Brain microvascular endothelial cell (primary cell): ENCODE measurements at regions not wholly inside any gene's neighbourhood (a gene's known extent, or its start where the extent isn't known, plus 50 kb on each side); places are given as distances from the start of the nearest gene placed in this dataset.

ENCODE experiments used
- DNase-seq: peaks from one replicate; pipeline ENCODE4 v3.0.0-alpha.2; 2020
- H3K27ac ChIP-seq: fragments of 250-450 bp; sonication (Bioruptor Pico); 2 replicates; pipeline ENCODE4 v1.5.1; 2020; ENCODE audit warnings: mild to moderate bottlenecking, moderate library complexity
- H3K27me3 ChIP-seq: fragments of 250-450 bp; sonication (Bioruptor Pico); replicated peaks from 2 replicates; pipeline ENCODE4 v1.5.1; 2020; ENCODE audit warnings: mild to moderate bottlenecking
- H3K36me3 ChIP-seq: fragments of 250-450 bp; sonication (Bioruptor Pico); replicated peaks from 2 replicates; pipeline ENCODE4 v1.5.1; 2020; ENCODE audit warnings: mild to moderate bottlenecking
- H3K4me3 ChIP-seq: 2 replicates; pipeline ENCODE4 v1.5.1; 2011; ENCODE audit warnings: low read depth, mild to moderate bottlenecking, control low read depth, low read length, moderate library complexity
- CTCF ChIP-seq: IDR thresholded peaks from 2 replicates; pipeline ENCODE4 v1.5.1; 2011; ENCODE audit warnings: low read depth, mild to moderate bottlenecking, moderate library complexity, low read length, control low read depth, inconsistent platforms; ENCODE audit errors: missing control alignments
- in situ Hi-C: cut with HindIII; loops from 2 replicates; pipeline ENCODE4 v1.10.0; 2017; ENCODE audit warnings: low sequenced_read_pairs, low pct_ligation_motif_present

GRCh38 chr15:47929138-47929803 is 191.5 kb upstream of the SLC24A5 start:
- in situ Hi-C loops: no loop called here
- no peak overlapping the region for H3K4me3 ChIP-seq
- H3K36me3 ChIP-seq: no peaks in the 10 kb centered on the region
- H3K27me3 ChIP-seq: no peaks in the 10 kb centered on the region
- no peak overlapping the region for H3K27ac ChIP-seq
- DNase-seq: no peak
- TF ChIP-seq CTCF: no peak

GRCh38 chr15:47932261-47932660 is 188.5 kb upstream of the SLC24A5 start:
- TF ChIP-seq CTCF: no peak
- H3K27ac ChIP-seq: no peak overlapping the region
- no peaks in the 10 kb centered on the region for H3K36me3 ChIP-seq
- H3K27me3 ChIP-seq: no peaks in the 10 kb centered on the region
- no peak for DNase-seq
- in situ Hi-C loops: no loop called here
- no peak overlapping the region for H3K4me3 ChIP-seq

- Histone ChIP-seq H3K27ac (no peak overlapping the region), H3K36me3 (no peaks in the 10 kb centered on the region), H3K27me3 (no peaks in the 10 kb centered on the region), H3K4me3 (no peak overlapping the region)
- in situ Hi-C loops: no loop called here
- DNase-seq: no peak
- no peak for TF ChIP-seq CTCF
Observed at GRCh38 chr15:47932951-47933641, 187.7 kb upstream of the SLC24A5 start.

- in situ Hi-C loops: no loop called here
- no peaks in the 10 kb centered on the region for H3K36me3 ChIP-seq
- no peak overlapping the region for H3K27ac ChIP-seq
- no peaks in the 10 kb centered on the region for H3K27me3 ChIP-seq
- DNase-seq: no peak
- TF ChIP-seq CTCF: no peak
- H3K4me3 ChIP-seq: no peak overlapping the region
Observed at GRCh38 chr15:47933865-47934264, 186.9 kb upstream of the SLC24A5 start.

GRCh38 chr15:47934342-47934741 is 186.4 kb upstream of the SLC24A5 start:
- in situ Hi-C loops: no loop called here
- Histone ChIP-seq H3K36me3 (no peaks in the 10 kb centered on the region), H3K27me3 (no peaks in the 10 kb centered on the region), H3K27ac (no peak overlapping the region), H3K4me3 (no peak overlapping the region)
- DNase-seq: no peak
- no peak for TF ChIP-seq CTCF
